GM13977 (cell line): ENCODE measurements at regions not wholly inside any gene's neighbourhood (a gene's known extent, or its start where the extent isn't known, plus 50 kb on each side); places are given as distances from the start of the nearest gene placed in this dataset.

Source experiments
- DNase-seq: peaks from one replicate; pipeline ENCODE4 v3.0.0; 2012; ENCODE audit warnings: low spot score
- CTCF ChIP-seq: IDR thresholded peaks from 2 replicates; pipeline ENCODE4 v1.5.1; 2012; ENCODE audit warnings: mild to moderate bottlenecking, control low read depth; ENCODE audit not compliant: insufficient read depth; ENCODE audit errors: extremely low read depth, missing control alignments
- in situ Hi-C: fragments of 300-500 bp; cut with MboI; formaldehyde crosslinking; loops from one replicate; pipeline ENCODE4 v1.12.0; 2022; ENCODE audit warnings: low sequenced_read_pairs, low pct_unique_long_range_greater_than_20kb, mixed read lengths, inconsistent platforms; ENCODE audit not compliant: unreplicated experiment

DNA sequence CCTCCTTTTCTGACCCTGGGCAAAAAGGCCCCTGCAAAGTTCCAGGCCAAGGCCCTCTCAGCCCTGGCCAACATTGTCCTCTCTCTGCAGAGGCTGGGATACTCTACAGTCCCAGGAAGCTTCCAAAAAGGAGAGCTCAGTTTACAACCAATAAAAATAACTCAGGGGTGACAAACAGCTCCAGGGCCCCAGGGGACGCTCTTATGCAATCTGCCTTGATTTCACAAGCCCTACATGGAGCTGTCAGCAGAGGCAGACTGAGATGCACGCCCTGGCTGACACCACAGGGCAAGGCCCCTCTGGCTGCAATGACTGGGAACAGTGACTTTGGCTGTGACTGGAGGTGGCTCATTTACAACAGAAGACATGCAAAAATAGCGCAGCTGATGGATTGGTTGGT lies 129.0 kb upstream of the MED13L start:
- in situ Hi-C loops: no loop called here
- no peak for TF ChIP-seq CTCF
- DNase-seq: no peak

- in situ Hi-C loops: no loop called here
Measured at GRCh38 chr12:116408489-116409250, 131.2 kb upstream of the MED13L start.

DNA sequence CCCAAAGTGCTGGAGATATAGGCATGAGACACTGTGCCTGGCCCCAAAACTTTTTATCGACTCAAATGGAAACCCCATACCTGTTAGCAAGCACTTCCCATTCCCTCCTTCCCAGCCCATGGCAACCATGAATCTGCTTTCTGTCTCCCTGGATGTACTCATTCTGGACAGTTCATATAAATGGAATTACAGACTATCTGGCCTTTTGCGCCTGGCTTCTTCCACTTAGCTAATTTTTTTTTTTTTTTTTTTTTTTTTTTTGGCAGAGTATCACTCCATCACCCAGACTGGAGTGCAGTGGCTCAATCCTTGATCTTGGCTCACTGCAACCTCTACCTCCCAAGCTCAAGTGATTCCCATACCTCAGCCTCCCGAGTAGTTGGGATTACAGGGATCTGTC lies 134.5 kb upstream of the MED13L start:
- DNase-seq: no peak
- TF ChIP-seq CTCF: no peak
- in situ Hi-C loops: no loop called here

More at GRCh38 chr12:116408489-116409250, 131.2 kb upstream of the MED13L start:
- TF ChIP-seq CTCF: no peak
- no peak for DNase-seq

GRCh38 chr12:116414891-116415290 lies 137.4 kb upstream of the MED13L start:
- DNase-seq: no peak
- no peak for TF ChIP-seq CTCF
- in situ Hi-C loops: no loop called here

DNA sequence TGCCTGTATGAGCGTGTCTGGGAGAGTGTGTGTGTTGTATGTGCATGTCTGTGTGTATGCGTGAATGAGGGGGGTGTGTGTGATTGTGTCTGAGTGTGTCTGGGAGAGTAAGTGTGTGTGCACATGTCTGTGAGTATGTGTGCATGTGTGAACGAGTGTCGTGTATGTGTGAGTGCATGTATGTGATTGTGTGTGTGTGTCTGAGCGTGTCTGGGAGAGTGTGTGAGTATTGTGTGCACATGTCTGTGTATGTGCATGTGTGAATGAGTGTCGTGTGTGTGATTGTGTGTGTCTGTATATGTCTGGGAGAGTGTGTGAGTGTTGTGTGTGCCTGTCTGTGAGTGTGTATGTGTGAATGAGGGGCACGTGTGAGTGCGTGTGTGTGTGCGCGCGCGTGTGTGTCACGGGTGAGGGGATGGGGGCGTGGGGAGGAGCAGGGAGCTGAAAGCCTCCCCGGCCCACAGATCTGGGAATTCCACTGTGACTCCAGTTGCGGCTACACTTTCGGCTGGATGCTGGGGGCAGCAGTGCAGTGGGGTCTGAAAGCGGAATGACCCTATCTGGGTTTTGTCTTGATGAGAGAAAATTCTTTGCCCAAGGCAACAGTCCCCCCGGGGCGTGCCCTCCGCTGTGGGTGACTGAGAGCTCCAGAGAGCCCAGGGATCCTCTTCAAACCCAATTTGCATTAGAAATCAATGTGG lies 138.1 kb upstream of the MED13L start:
- in situ Hi-C loops: no loop called here
- no peak for TF ChIP-seq CTCF
- DNase-seq: no peak

GRCh38 chr12:116416166-116416565 lies 138.7 kb upstream of the MED13L start:
- no peak for TF ChIP-seq CTCF
- DNase-seq: no peak
- in situ Hi-C loops: no loop called here
